HEK293T (cell line): ENCODE measurements at regions not wholly inside any gene's neighbourhood (a gene's known extent, or its start where the extent isn't known, plus 50 kb on each side); places are given as distances from the start of the nearest gene placed in this dataset.

ENCODE experiments used
- BHLHE40 ChIP-seq: fragments of 450-650 bp; IDR thresholded peaks from 2 replicates; pipeline ENCODE4 v1.6.1; 2016; ENCODE audit warnings: mild to moderate bottlenecking, moderate library complexity, borderline replicate concordance
- CTBP1 ChIP-seq: fragments of 450-650 bp; IDR thresholded peaks from 2 replicates; pipeline ENCODE4 v1.6.1; 2016; ENCODE audit warnings: borderline replicate concordance
- FOXK2 ChIP-seq: fragments of 450-650 bp; IDR thresholded peaks from 2 replicates; pipeline ENCODE4 v1.6.1; 2016; ENCODE audit warnings: mild to moderate bottlenecking
- FOXM1 ChIP-seq: fragments of 450-650 bp; IDR thresholded peaks from 2 replicates; pipeline ENCODE4 v1.6.1; 2017; ENCODE audit warnings: mild to moderate bottlenecking, borderline replicate concordance
- LEF1 ChIP-seq: fragments of 450-650 bp; IDR thresholded peaks from 2 replicates; pipeline ENCODE4 v1.6.1; 2017; ENCODE audit warnings: mild to moderate bottlenecking, borderline replicate concordance
- NFRKB ChIP-seq: fragments of 450-650 bp; IDR thresholded peaks from 2 replicates; pipeline ENCODE4 v1.6.1; 2016; ENCODE audit warnings: mild to moderate bottlenecking, moderate library complexity
- SP1 ChIP-seq: fragments of 450-650 bp; IDR thresholded peaks from 2 replicates; pipeline ENCODE4 v1.6.1; 2017
- SUZ12 ChIP-seq: fragments of 450-650 bp; IDR thresholded peaks from 2 replicates; pipeline ENCODE4 v1.6.1; 2016; ENCODE audit warnings: mild to moderate bottlenecking
- TARDBP ChIP-seq: fragments of 450-650 bp; IDR thresholded peaks from 2 replicates; pipeline ENCODE4 v1.6.1; 2016
- ZNF384 ChIP-seq: fragments of 450-650 bp; IDR thresholded peaks from 2 replicates; pipeline ENCODE4 v1.6.1; 2016

GRCh38 chr10:128701837-128702236 is 575.6 kb upstream of the MKI67 start:
- TF ChIP-seq ZNF384 (no peak), FOXK2 (no peak), BHLHE40 (no peak), FOXM1 (no peak), SUZ12 (no peak), TARDBP (no peak), NFRKB (no peak), CTBP1 (no peak), LEF1 (no peak), SP1 (no peak)
